Esophagus mucosa (tissue), 1 donor: ENCODE measurements at regions not wholly inside any gene's neighbourhood (a gene's known extent, or its start where the extent isn't known, plus 50 kb on each side); places are given as distances from the start of the nearest gene placed in this dataset.
"Not testable (repeated sequence)": the region's sequence is repeated elsewhere in the genome, so short reads cannot be mapped to it uniquely, and the experiment has no call there.

Experiments
- ATAC-seq: fragments of 200-7000 bp; cut with Tn5 transposase; one replicate; pipeline ENCODE4 v1.9.1; 2020
- donor health status: DM: yes; HTN: yes; CAD: no.

DNA sequence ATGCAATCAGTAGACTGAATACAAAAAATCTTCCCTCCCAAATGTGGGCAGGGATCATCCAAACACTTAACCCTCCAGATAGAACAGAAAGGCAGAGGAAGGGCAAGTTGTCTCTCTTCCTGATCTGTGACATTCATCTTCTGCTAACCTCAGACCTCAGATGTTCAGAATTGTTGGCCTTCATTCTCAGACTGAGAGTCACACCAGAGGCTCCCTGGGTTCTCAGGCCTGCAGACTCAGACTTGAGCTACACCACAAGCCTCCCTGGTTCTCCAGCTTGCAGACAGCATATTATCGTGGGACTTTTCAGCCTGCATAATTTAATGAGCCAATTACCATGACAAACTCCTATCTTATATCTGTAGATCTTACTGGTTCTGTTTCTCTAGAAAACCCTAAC, 1471.6 kb upstream of the ADGRL3 start:
- no peak for ATAC-seq

DNA sequence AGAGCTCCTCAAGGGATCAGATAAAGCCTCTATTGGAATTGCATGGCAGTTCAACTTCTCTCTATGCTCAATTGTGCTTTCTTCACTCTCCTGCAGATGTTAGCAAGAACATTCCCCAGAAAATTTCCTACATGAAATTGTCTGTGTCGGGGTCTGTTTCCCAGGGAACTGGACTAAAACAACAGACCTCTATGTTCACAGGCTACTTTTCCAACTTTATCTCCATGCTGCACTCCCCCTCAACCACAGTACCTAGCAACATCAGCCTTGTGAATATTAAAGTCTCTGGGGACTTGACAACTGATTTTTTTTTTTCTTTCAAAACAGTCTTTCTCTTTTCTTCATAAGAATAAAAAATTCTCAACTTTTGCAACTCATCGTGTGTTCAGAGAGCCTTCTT, 1470.8 kb upstream of the ADGRL3 start:
- ATAC-seq: no peak

DNA sequence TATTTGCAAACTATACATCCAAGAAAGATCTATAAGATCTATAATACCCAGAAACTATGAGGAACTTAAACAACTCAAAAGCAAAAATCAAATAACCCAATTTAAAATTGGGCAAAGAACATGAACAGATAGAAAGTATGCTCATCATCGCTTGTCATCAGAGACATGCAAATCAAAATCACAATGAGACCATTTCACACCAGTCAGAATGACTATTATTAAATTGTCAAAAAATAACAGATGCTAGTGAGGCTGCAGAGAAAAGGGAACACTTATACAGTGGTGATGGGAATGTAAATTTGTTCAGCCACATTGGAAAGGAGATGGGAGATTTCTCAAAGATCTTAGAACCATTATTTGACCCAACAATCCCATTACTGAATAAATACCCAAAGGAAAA, 1451.7 kb upstream of the ADGRL3 start:
- no peak for ATAC-seq

DNA sequence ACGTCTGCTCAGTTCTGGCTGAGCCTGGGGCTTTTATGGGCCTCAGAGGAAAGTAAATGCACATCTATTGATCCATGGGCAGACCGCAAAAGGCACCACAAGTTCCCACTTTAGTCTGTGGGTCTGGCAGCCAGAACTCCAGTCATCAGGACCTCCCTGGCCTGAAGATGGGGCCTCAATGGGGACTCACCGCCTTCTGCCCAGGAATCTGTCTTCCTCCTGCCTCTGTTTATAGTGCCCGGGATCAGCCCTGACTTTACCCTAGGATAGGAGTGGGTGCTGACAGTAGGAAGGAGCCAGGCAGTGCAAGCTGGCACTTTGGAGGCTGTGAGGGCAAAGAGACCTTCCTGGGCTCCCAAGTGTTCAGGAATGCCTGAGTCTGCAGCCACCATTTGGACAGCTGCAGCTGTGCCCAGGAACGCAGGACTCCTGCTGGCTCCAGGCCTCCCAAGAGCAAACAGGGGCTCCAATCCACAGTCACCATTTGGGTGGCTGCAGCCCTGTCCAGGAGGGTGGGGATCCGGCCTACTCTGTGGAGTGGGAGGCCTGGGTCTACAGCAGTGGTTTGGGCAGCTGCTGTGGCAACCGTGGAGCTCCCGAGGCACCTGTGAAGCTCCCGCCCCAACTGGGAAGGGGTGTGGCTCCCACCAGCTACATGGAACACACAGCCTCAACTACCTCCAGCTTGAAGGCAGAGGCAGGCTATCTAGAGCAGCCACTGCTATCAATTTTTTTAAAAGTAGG, 1440.9 kb upstream of the ADGRL3 start:
- no peak for ATAC-seq

DNA sequence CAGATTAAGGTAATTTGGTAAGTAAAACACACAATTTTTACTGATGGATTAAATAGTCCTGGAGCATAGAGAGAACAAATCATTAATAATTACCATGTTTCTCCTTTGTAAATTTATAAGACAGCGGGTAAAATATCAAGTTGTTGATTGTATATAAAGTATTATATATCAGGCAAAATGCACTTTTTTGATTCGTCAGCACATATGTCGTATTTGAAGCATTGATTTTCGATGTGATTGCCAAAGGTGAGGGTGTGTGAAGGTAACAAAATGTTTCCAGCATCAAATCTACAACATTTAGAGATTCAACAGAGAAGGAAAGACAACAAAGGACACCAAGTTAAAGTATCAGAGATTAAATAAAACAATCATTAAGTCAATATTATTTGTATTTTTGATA, 1437.8 kb upstream of the ADGRL3 start:
- no peak for ATAC-seq

DNA sequence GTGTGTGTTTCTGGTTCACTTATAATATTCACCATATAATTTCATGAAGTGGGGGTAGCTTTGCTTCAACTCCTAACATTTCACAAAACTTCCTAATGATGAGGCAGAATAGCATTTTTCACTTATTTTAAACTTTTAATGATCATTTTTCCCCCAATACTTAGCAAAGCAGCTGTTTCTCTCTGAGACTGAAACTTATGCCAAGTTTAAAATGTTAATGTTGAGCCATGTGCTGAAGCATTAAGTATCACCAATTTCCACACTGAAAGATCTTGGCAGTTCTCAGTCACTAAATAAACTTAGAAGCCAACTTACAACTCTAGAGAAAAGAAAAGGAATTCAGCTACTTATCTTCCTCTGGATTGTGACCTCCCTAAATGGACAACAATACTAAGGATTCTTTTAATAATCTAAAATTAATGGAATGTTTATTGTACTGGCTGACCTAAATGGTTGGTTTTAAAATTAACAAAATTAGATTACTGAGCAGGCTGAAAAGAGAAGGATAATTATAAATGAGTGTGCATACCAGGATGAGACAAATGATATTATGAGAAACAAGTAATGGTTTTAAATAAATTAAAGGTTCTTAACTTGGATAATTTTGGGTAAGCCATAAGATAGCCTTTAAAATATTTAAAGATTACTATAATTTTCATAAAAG, 1429.4 kb upstream of the ADGRL3 start:
- ATAC-seq: no peak

DNA sequence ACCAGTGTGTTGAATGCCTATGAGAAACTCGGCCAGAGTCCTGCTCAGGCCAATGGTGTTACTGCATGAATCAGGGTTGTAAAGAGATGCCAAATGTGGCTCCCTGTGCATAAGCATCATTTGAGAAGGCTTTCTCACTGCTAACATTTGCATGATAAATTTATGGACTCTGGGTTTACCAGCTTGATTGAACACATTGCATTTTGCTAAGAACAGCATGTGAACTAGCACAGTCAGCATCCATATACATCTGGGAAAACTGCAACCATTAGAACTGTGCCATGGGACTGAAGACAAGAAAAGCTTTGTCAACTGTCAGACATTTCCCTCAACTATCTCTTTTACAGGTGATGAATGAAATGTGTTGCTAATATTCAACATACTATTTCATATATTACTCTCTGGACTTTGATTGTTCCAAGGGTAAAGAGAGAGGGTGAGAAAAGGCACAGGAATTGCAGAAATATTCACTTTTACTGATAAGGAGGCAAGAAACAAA, 1427.4 kb upstream of the ADGRL3 start:
- no peak for ATAC-seq

DNA sequence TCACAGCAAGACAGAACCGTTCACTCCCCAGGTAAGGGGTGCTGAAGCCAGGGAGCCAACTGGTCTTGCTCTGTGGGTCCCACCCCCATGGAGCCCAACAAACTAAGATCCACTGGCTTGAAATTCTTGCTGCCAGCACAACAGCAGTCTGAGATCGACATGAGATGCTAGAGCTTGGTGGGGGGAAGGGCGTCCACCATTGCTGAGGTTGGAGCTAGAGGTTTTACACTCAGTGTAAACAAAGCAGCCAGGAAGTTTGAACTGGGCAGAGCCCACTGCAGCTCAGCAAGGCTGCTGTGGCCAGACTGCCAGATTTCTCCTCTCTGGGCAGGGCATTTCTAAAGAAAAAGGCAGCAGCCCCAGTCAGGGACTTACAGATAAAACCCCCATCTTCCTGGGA, 1419.9 kb upstream of the ADGRL3 start:
- ATAC-seq: not testable (repeated sequence)

DNA sequence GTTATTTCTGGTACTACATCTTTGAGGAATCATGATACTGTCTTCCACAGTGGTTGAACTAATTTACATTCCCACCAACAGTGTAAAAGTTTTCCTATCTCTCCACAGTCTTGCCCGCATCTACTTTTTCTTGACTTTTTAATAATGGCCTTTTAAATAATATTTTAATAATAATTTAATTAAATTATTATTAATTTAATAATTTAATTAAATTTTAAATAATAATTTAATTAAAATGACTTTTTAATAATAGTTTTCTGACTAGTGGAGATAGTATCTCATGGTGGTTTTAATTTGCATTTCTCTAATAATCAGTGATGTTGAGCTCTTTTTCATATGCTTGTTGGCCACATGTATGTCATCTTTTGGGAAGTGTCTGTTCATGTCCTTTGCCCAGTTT, 1395.0 kb upstream of the ADGRL3 start:
- ATAC-seq: no peak

DNA sequence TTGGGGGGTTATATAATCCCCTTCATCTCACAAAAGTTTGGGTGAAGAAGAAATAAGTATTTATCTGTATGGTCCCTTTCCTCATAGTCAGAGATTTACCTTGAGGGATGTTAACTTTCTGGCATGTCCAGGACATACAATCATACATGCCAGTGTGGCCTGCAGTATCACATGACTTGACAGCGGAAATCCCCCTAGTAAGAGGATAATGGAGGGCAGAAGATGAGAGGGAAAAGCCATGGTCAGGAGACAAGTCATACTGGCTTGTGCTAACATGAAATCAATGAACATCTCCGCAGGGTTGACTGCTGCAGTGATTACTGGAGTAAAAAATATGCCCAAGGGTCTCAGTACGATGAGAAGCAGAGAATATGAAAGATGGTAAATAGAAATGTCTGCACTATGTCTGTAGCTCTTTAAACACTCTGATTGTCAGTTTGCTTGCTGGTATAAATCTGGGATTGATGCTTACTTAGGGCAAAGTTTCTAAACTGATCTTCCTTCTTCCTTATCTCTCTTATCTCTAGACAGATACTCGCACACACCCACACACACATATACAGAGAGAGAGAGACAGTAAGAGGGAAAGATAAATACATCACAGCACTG, 1385.6 kb upstream of the ADGRL3 start:
- ATAC-seq: no peak

DNA sequence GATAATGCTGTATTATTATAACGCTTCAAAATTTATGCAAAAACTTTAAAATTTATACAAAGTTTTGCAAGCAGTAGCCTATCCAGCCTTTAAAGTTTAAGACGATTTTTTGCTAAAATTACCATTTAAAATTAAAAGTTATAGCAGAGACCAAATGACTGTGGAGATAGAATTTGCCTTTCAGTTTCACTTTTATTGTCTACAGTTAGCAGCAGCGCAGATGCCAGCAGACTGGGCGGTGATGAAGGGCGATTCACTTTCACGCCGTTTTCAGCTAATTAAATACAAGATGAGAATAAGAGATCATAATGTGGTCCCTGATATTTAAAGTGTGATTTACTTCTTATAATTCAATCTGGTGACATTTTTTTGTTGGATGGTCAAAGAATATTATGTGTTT, 1381.5 kb upstream of the ADGRL3 start:
- ATAC-seq: no peak

DNA sequence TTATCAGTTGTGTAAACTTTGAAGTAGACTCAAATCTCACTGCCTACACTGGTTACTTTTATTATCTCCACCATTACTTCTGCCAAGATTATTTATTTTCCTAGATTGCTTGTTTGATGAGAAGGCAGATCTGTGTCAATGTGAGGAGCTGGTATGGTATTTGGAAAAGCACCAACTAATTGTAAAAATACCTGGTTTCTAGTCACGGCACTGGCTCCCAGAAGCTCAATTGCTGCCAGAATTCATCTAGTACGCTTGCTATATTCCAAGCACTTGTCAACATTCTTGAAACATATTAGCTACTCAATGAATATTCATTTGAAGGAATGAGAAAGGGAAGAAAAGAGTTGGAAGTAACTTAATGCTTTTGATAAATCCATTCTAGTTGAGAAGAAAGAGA, 1376.8 kb upstream of the ADGRL3 start:
- ATAC-seq: no peak

DNA sequence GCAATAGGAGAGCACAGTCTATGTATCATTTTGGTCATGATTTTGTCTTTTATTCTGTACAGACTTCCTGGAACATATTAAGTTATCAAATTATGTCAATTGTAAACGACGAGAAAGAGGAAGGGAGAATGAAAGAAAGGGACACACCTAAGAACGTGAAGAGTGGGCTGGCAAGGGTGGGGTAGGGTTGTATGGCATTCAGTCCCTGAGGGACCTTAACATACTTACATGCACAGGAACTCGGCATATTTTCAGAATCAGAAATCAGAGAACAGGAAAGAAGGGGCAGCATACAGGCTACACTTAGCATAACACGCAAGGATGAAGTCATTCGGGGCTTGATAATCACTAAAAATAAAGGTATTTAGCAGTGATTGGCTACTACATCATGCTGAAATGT, 1375.0 kb upstream of the ADGRL3 start:
- ATAC-seq: no peak

DNA sequence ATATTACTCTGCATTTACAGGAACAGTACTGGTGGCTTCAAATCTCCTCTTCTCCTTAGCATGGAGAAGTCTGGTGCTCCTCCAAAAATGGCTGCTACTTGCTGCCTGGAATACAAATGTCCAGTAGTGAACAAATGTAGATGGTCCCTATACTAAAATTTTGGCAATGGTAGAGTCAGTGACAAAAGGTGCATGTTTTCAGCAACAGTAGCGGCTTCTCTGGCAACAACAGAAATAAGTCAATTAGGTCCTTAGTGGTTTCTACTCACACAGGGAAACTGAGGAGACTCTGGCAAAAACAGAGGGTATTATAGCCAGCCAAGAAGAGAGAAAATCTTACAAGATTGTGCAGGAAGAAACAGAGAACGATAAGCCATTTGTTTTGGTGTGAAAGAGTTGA, 1368.4 kb upstream of the ADGRL3 start:
- no peak for ATAC-seq

DNA sequence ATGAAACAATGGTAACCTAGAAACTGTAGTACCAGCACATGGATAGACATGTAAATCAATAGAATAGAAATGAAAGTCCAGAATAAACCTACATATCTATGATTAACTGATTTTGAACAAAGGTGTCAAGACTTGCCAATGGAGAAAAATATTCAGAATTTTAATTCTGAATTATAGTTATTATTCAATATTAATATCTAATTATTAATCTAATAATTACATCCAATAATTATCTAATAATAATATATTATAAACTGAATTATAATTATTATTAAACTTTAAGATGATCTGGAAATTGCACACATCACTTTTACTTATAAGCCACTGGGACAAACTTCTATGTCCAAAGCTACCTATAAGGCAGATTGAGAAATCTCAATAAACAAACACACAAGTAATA, 1365.2 kb upstream of the ADGRL3 start:
- no peak for ATAC-seq

DNA sequence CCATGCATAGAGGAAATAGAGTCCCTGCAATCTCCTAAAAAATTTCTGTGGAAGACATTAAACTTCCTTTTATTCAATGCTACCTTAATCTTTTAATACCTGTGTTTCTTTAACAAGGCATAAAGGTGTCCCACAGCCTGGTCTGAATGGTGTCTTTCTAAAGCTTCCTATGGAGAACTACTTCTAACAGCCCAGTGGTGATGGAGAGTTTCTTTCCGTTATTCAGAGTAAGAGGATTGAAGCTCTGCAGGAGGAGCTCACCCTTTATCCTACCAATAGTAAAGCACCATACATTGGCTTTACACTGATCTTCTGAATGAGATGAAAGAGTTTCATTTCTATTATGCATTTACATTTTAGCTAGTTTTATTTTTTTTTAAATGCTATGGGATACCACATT, 1362.4 kb upstream of the ADGRL3 start:
- ATAC-seq: no peak

DNA sequence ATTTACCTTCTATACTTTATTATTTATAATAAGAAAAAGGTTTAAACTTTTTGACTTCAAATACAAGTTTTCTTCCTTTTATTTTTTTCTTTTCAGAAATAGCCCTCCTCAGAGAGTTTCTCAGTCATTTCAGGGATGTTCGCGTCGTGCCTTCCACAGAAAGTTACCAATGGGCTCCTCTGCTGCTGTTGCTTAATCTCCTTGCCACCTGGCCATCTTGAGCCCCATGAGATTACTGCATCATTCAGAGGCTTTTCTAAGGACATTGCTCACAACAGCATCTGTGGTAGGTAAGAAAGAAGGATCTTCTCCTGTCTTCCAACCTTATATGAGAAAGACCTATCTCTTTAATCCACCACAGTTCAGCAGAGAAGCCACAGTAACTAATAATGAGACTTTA, 1361.9 kb upstream of the ADGRL3 start:
- no peak for ATAC-seq

DNA sequence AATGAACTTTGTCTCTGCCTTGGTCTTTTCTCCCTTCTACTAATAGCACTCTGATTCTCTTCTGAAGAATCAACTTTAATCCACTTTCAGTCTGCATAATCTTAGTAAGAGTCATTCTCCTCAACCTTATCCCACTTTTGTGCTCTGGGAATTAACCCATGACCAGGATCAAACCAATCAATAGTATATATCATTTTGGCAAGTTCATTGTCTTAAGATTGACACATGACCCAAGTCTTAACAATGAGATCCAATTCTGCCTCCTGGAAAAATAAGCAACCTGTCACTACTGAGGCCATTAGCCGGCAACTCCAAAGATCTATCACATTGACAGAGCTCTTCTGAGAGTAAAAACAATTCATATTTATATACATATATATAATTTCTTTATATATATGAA, 1358.4 kb upstream of the ADGRL3 start:
- no peak for ATAC-seq

DNA sequence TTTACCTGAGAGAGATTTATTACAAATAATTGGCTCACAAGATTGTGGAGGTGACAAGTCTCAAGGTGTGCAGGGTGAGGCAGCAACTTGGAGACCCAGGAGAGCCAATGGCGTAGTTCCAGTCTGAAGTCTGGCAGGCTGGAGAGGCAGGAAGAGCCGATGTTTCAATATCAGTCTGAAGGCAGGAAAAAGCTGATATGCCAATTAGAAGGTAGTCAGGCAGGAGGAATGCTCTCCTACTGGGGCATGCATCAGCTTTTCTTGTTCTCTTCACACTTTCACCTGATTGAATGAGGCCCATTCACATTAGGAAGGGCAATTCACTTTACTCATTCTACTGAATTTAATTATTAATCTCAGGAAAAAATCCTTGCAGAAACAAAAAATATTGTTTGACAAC, 1351.7 kb upstream of the ADGRL3 start:
- ATAC-seq: no peak

DNA sequence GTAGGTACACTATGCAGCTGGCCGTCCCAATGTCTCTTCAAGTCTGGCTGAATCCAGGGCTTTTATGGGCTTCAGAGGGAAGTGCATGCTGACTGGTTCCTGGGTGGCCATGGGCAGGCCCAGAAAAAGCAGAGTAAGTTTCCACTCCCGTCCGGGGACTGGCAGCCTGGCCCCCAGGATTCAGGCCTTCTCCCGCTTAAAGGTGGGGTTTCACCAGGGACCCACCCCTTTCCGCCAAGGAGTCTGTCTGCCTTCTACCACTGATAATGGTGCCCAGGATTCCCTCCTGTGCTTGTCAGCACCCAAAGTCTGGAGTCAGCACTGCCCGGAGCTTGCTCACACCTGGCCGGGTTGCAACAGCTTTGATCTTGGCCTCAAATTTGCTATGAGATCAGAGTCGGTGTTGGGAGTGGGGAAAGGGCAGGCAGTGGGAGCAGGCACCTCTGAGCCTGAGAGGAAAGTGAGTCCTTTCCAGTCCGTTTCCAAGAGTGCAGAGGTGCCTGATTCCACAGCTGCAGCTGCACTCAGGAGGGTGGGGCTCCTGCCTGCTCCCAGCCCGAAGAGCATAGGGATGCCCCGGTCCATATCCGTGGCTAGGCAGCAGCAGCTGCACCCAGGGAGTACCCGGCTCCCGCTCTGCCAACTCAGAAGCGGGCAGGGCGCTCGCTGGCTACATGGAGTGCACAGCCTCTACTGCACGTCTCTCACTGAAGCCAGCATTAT, 1344.3 kb upstream of the ADGRL3 start:
- ATAC-seq: no peak

DNA sequence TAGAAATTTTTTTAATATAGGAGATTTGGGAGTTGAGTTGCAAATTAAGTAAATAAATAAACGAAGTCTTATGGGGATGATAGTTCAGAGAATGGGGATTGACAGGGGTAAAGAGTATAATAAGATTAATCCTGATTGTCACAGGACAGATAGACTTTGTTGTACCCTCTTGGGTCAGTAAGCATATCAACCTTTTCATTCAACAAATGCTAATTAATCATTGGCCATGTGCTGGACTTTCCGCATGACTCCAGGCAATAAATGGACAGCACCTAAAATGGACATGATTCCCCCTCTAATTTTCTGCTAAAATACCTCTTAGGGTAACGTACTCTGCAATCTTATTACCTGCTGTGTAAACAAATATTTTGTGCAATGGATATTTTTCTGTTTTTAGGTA, 1331.1 kb upstream of the ADGRL3 start:
- no peak for ATAC-seq

DNA sequence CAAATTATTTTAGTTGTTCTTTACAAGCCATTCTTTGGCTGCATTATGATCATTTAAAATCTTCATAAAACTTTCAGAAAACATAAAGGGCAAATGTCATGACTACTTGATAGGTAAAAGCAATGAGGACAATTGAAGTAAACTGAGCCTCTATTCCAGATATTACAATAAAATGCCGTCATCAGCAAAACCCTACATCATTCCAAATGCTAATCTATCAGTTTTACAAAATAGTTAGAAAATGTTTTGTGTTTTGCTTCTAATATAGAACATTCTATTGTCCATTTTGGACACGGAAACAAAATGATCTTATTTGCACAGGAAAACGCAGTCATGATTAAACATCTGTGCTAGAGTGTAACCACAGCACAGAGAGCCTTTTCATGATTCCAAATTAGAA, 1330.6 kb upstream of the ADGRL3 start:
- no peak for ATAC-seq

DNA sequence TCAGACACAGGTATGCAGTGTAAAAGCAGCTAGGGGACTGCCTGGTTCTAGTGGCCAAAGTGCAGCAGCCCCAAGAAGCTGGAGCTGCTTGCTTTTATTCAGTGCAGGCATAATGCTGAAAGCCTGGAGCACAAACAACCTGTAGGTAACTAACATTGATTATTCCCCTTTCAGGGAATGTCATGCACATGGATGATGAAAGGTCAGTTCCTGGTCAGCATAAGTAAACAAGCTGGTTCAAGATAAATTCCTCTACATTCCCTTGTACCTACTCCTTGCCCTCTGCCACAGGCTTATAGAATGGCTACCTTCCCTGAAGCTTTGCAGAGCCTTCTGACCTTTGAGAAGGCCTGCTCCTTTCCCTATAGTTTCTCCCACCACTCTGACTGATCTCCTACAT, 1318.5 kb upstream of the ADGRL3 start:
- no peak for ATAC-seq
